Heart left ventricle (tissue), 13 donors: ENCODE measurements at regions not wholly inside any gene's neighbourhood (a gene's known extent, or its start where the extent isn't known, plus 50 kb on each side); places are given as distances from the start of the nearest gene placed in this dataset.

Source experiments
- CTCF ChIP-seq, 12 donors: fragments of 200-600 bp; sonication (generic) in 4 of 12; IDR thresholded peaks; one replicate each; pipeline versions ENCODE4 v1.5.0 to v1.8.0; 2018 to 2022; ENCODE audit warnings: antibody characterized with exemption in 12 of 12, mild to moderate bottlenecking in 5 of 12
- POLR2A ChIP-seq, 2 donors: fragments of 450-650 bp; IDR thresholded peaks; one replicate each; pipeline ENCODE4 v1.6.1; 2017; ENCODE audit warnings: antibody characterized with exemption in 2 of 2, mild to moderate bottlenecking in 2 of 2, moderate library complexity in 2 of 2
- donor health status: ischemic (EF 13 %, LVEDD 7.1; RV severe dilation, severe dysfunction).
- donor health status: DM: no; HTN: yes; CAD: no.
- donor health status: DM: no; HTN: no; CAD: no.
- donor health status: ischemic (EF 25% LVEDD 6.9; RV normal size, moderate dysfunction).
- donor health status: ischemic (EF 25% LVEDD 5.7; RV mildly dilated, moderate dysfunction).
- donor health status: ischemic (EF 35%, LVEDD 5.7; RV mildly dilated, moderate dysfunction).
- donor health status: nonischemic (EF 11% LVEDD 7.7; RV severe dilation, severe dysfunction).
- donor health status: DM: yes; HTN: yes; CAD: no.
- donor health status: PGD.
- donor health status: ischemic (EF 29% LVEDD 5.4; RV normal size, mild dysfunction).
- donor health status: nonischemic (EF 23%, LVEDD 6.1; RV moderate dilation, normal function).

- no peak for TF ChIP-seq CTCF (IDR thresholded peaks at IDR 0.05)
- TF ChIP-seq POLR2A (IDR thresholded peaks at IDR 0.05): no peak
These were observed 110.5 kb upstream of the THY1 start for GRCh38 chr11:119533462-119533861.
